Posterior vena cava (tissue), 2 donors: ENCODE measurements at regions not wholly inside any gene's neighbourhood (a gene's known extent, or its start where the extent isn't known, plus 50 kb on each side); places are given as distances from the start of the nearest gene placed in this dataset.

Source experiments
- DNase-seq: peaks from one replicate; pipeline ENCODE4 v3.0.0-alpha.2; 2020; ENCODE audit warnings: low spot score
- intact Hi-C, 2 donors: fragments of 100-400 bp; cut with DNase I; formaldehyde crosslinking; loops; one replicate each; pipeline versions ENCODE4 v1.14.1 to v1.14.2; 2022 to 2023
- donor health status: DM: yes; HTN: yes; CAD: no.
- donor health status: DM: yes; HTN: yes; CAD: no.

GRCh38 chr1:90650401-90650800 lies 66.7 kb downstream of the BARHL2 start:
- intact Hi-C loops = no loop called here
- no peak for DNase-seq

- DNase-seq = no peak
- intact Hi-C loops = no loop called here
Observed at GRCh38 chr1:90640325-90640724, 76.8 kb downstream of the BARHL2 start.

- no peak for DNase-seq
- intact Hi-C loops = no loop called here
Observed at GRCh38 chr1:90622666-90623065, 94.4 kb downstream of the BARHL2 start.

GRCh38 chr1:90621986-90622385 lies 95.1 kb downstream of the BARHL2 start:
- intact Hi-C loops = no loop called here
- DNase-seq = no peak

GRCh38 chr1:90616395-90616794 lies 100.7 kb downstream of the BARHL2 start:
- no peak for DNase-seq
- intact Hi-C loops = no loop called here

GRCh38 chr1:90614872-90615271 lies 102.2 kb downstream of the BARHL2 start:
- intact Hi-C loops = no loop called here

GRCh38 chr1:90613371-90613770 lies 103.7 kb downstream of the BARHL2 start:
- intact Hi-C loops = no loop called here
- DNase-seq = no peak

More at GRCh38 chr1:90614872-90615271, 102.2 kb downstream of the BARHL2 start:
- DNase-seq = no peak

GRCh38 chr1:90612033-90612432 lies 105.1 kb downstream of the BARHL2 start:
- no peak for DNase-seq
- intact Hi-C loops = no loop called here

GRCh38 chr1:90607736-90608135 lies 109.4 kb downstream of the BARHL2 start:
- no peak for DNase-seq
- intact Hi-C loops = no loop called here

- intact Hi-C loops = no loop called here
- no peak for DNase-seq
Observed at GRCh38 chr1:90605070-90605469, 112.0 kb downstream of the BARHL2 start.

- DNase-seq = no peak
- intact Hi-C loops = no loop called here
Observed at GRCh38 chr1:90593312-90593711, 123.8 kb downstream of the BARHL2 start.

- intact Hi-C loops = no loop called here
- no peak for DNase-seq
Observed at GRCh38 chr1:90591970-90592356, 125.1 kb downstream of the BARHL2 start.

- DNase-seq = no peak
- intact Hi-C loops = no loop called here
Observed at GRCh38 chr1:90591355-90591969, 125.6 kb downstream of the BARHL2 start.

- intact Hi-C loops = no loop called here
- DNase-seq = no peak
Observed at GRCh38 chr1:90580176-90580575, 136.9 kb downstream of the BARHL2 start.

GRCh38 chr1:90579212-90579802 lies 137.8 kb downstream of the BARHL2 start:
- intact Hi-C loops = loop anchor here in 1 of 2 donors (5.0 kb wide), 1 partner anchor 593 kb away; no protein-coding TSS in a partner anchor
- no peak for DNase-seq

- intact Hi-C loops = loop anchor here in 1 of 2 donors (5.0 kb wide), 1 partner anchor 597 kb away; no protein-coding TSS in a partner anchor
- no peak for DNase-seq
Observed at GRCh38 chr1:90574692-90575370, 142.3 kb downstream of the BARHL2 start.

GRCh38 chr1:90573736-90574135 lies 143.4 kb downstream of the BARHL2 start:
- DNase-seq = no peak

GRCh38 chr1:90572446-90572845 lies 144.7 kb downstream of the BARHL2 start:
- intact Hi-C loops = no loop called here
- DNase-seq = no peak

More at GRCh38 chr1:90573736-90574135, 143.4 kb downstream of the BARHL2 start:
- intact Hi-C loops = no loop called here

GRCh38 chr1:90568436-90568835 lies 148.7 kb downstream of the BARHL2 start:
- DNase-seq = no peak
- intact Hi-C loops = no loop called here

- DNase-seq = no peak
- intact Hi-C loops = no loop called here
Observed at GRCh38 chr1:90564164-90564563, 152.9 kb downstream of the BARHL2 start.

- no peak for DNase-seq
- intact Hi-C loops = no loop called here
Observed at GRCh38 chr1:90562892-90563291, 154.2 kb downstream of the BARHL2 start.
